ENCODE measurements at regions not wholly inside any gene's neighbourhood (a gene's known extent, or its start where the extent isn't known, plus 50 kb on each side); places are given as distances from the start of the nearest gene placed in this dataset.

- no peak for TF ChIP-seq CTCF (IDR thresholded peaks at IDR 0.05; ENCODE audit: poor library complexity, severe bottlenecking)
- TF ChIP-seq EP300 (conservative IDR thresholded peaks at IDR 0.05; ENCODE audit: poor library complexity, severe bottlenecking): no peak
- no peak for TF ChIP-seq EZH2 (IDR thresholded peaks at IDR 0.05; ENCODE audit: borderline replicate concordance, insufficient read depth, low read length, poor library complexity, severe bottlenecking)
- no peak for TF ChIP-seq TAF1 (IDR thresholded peaks at IDR 0.05; ENCODE audit: low read depth)
- no peak for TF ChIP-seq POLR2AphosphoS5 (IDR thresholded peaks at IDR 0.05)
- no peak for TF ChIP-seq RAD21 (conservative IDR thresholded peaks at IDR 0.05)
- TF ChIP-seq REST (IDR thresholded peaks at IDR 0.05; ENCODE audit: borderline replicate concordance): no peak
- no peak for TF ChIP-seq SMC3 (conservative IDR thresholded peaks at IDR 0.05; ENCODE audit: poor library complexity)
- no peak for TF ChIP-seq MXI1 (conservative IDR thresholded peaks at IDR 0.05; ENCODE audit: poor library complexity, severe bottlenecking)
These were observed 260.7 kb upstream of the MGAT5 start for GRCh38 chr2:133993160-133993559.
